K562 (cell line): ENCODE measurements at regions not wholly inside any gene's neighbourhood (a gene's known extent, or its start where the extent isn't known, plus 50 kb on each side); places are given as distances from the start of the nearest gene placed in this dataset.

Source experiments
- ATAC-seq: fragments of 200-7000 bp; cut with Tn5 transposase; 3 replicates; pipeline ENCODE4 v1.9.1; 2020; ENCODE audit warnings: moderate library complexity
- BruUV-seq: library from RNA; stranded (reverse); fragments of 400-500 nt; replicated peaks from 2 replicates; lab custom pipeline; 2021; lab: Mats Ljungman, UMichigan
- CTCF ChIA-PET: fragments of 300-600 bp; formaldehyde crosslinking; extraction: SDS; loops from one replicate; lab custom pipeline; 2021; ENCODE audit warnings: low intra/inter-chr PET ratio; lab: Yijun Ruan, JAX
- POLR2A ChIA-PET: fragments of 300-600, 350-650 bp; sonication (Branson Sonifier 250); formaldehyde crosslinking; extraction: SDS; loops from one replicate; lab custom pipeline; 2021; ENCODE audit warnings: antibody characterized with exemption, inconsistent platforms; lab: Yijun Ruan, JAX
- DNase-seq, 4 experiments: peaks; one replicate each; pipeline versions ENCODE4 v3.0.0 to v3.0.0-alpha.2; 2011 to 2018; ENCODE audit warnings: low spot score in 3 of 4, mixed read lengths in 3 of 4; ENCODE audit errors: extremely low read depth in 1 of 4
- FAIRE-seq: peaks from 2 replicates; lab custom pipeline; 2011; peaks lifted over from hg19 to GRCh38; lab: Jason Lieb, UNC
- H2AFZ ChIP-seq: 2 replicates; pipeline ENCODE4 v1.6.0; 2011; ENCODE audit warnings: low read depth, low read length, control low read depth, inconsistent platforms
- H3K27ac ChIP-seq: fragments of 200-600 bp; 3 replicates; pipeline ENCODE4 v1.8.0; 2011; ENCODE audit warnings: low read depth, mild to moderate bottlenecking, control low read depth, inconsistent platforms, low read length, moderate library complexity, mixed read lengths; ENCODE audit errors: extremely low read depth
- H3K27me3 ChIP-seq, 2 experiments: fragments of 300-600 bp in 1 of 2; 2 replicates in 1 of 2; 3 replicates in 1 of 2; pipeline versions ENCODE4 v1.6.0 to v1.8.0; 2011; ENCODE audit warnings: inconsistent platforms in 2 of 2, low read length in 2 of 2, mild to moderate bottlenecking in 1 of 2, mixed read lengths in 1 of 2, moderate library complexity in 1 of 2; ENCODE audit not compliant: control insufficient read depth in 2 of 2, insufficient read depth in 2 of 2
- H3K36me3 ChIP-seq: fragments of 300-600 bp; 3 replicates; pipeline ENCODE4 v1.8.0; 2011; ENCODE audit warnings: mild to moderate bottlenecking, low read length, inconsistent platforms; ENCODE audit not compliant: control insufficient read depth, insufficient read depth
- H3K4me1 ChIP-seq, 2 experiments: fragments of 200-600 bp in 1 of 2; replicated peaks in 1 of 2; 2 replicates in 1 of 2; 3 replicates in 1 of 2; pipeline versions ENCODE4 v1.5.1 to v1.8.0; 2011; ENCODE audit warnings: inconsistent platforms in 2 of 2, low read length in 2 of 2, mild to moderate bottlenecking in 1 of 2, mixed read lengths in 1 of 2, moderate library complexity in 1 of 2; ENCODE audit not compliant: control insufficient read depth in 2 of 2, insufficient read depth in 2 of 2
- H3K4me2 ChIP-seq: 2 replicates; pipeline ENCODE4 v1.6.1; 2011; ENCODE audit warnings: low read length, control low read depth, inconsistent platforms, mixed read lengths; ENCODE audit not compliant: insufficient read depth
- H3K4me3 ChIP-seq: fragments of 200-600 bp; sonication (generic), shearing (Covaris generic); 2 replicates; pipeline ENCODE4 v1.5.1; 2016; ENCODE audit warnings: control low read depth, inconsistent platforms
- H3K79me2 ChIP-seq: fragments of 200-600 bp; 3 replicates; pipeline ENCODE4 v1.8.0; 2011; ENCODE audit warnings: low read length, inconsistent platforms; ENCODE audit not compliant: control insufficient read depth, insufficient read depth
- H3K9ac ChIP-seq, 2 experiments: 2 replicates each; pipeline versions ENCODE4 v1.6.0 to v1.6.1; 2011; ENCODE audit warnings: low read depth in 2 of 2, low read length in 2 of 2, control low read depth in 1 of 2, inconsistent platforms in 1 of 2, mild to moderate bottlenecking in 1 of 2, mixed read lengths in 1 of 2; ENCODE audit not compliant: insufficient read depth in 1 of 2
- H3K9me1 ChIP-seq: one replicate; pipeline ENCODE4 v1.6.0; 2011; ENCODE audit warnings: inconsistent platforms, mild to moderate bottlenecking, low read length, moderate library complexity; ENCODE audit not compliant: control insufficient read depth, insufficient read depth
- H3K9me3 ChIP-seq: replicated peaks from 2 replicates; pipeline ENCODE4 v1.5.1; 2011; ENCODE audit warnings: low read depth, low read length, inconsistent platforms; ENCODE audit not compliant: control insufficient read depth, insufficient read depth
- H4K20me1 ChIP-seq: replicated peaks from 2 replicates; pipeline ENCODE4 v1.6.1; 2011; ENCODE audit warnings: low read length, inconsistent platforms, mixed read lengths; ENCODE audit not compliant: control insufficient read depth, insufficient read depth
- BDP1 ChIP-seq: IDR thresholded peaks from 3 replicates; pipeline ENCODE4 v1.6.1; 2011; ENCODE audit not compliant: insufficient read length, insufficient read depth
- BMI1 ChIP-seq: fragments of 150-350 bp; IDR thresholded peaks from 2 replicates; pipeline ENCODE4 v1.6.1; 2014; ENCODE audit warnings: low read length
- BRF1 ChIP-seq: IDR thresholded peaks from 3 replicates; pipeline ENCODE4 v1.6.1; 2011; ENCODE audit warnings: borderline replicate concordance, mild to moderate bottlenecking; ENCODE audit not compliant: insufficient read length; ENCODE audit errors: extremely low read depth
- DEAF1 ChIP-seq: fragments of 450-650 bp; formaldehyde crosslinking; IDR thresholded peaks from 2 replicates; pipeline ENCODE4 v1.4.0; 2020; ENCODE audit warnings: mild to moderate bottlenecking, moderate library complexity
- FOXJ2 ChIP-seq: fragments of 200-800 bp; sonication (Bioruptor generic); IDR thresholded peaks from 2 replicates; pipeline ENCODE4 v1.6.1; 2016; ENCODE audit warnings: missing genetic modification characterization, missing compliant biosample characterization
- FUS ChIP-seq: fragments of 200-400 bp; formaldehyde crosslinking; optimal IDR thresholded peaks from 2 replicates; pipeline ENCODE3; 2017; ENCODE audit warnings: low read depth, low read length
- HSF4 ChIP-seq: fragments of 250-450 bp; sonication (Bioruptor Pico); IDR thresholded peaks from 2 replicates; pipeline ENCODE4 v2.1.2; 2022; ENCODE audit warnings: mild to moderate bottlenecking, moderate library complexity, borderline replicate concordance
- IRF9 ChIP-seq: fragments of 450-650 bp; IDR thresholded peaks from 2 replicates; pipeline ENCODE4 v1.6.1; 2016; ENCODE audit warnings: missing biosample characterization, missing genetic modification characterization
- PCBP2 ChIP-seq: fragments of 200-400 bp; formaldehyde crosslinking; IDR thresholded peaks from 2 replicates; pipeline ENCODE4 v1.6.1; 2018; ENCODE audit warnings: low read length, low read depth, mild to moderate bottlenecking, moderate library complexity; ENCODE audit not compliant: poor library complexity, severe bottlenecking
- SMC3 ChIP-seq: conservative IDR thresholded peaks from 2 replicates; pipeline ENCODE4 v1.6.1; 2011; ENCODE audit warnings: low read depth, low read length, improper control_type of control experiment; ENCODE audit not compliant: insufficient read depth
- ZKSCAN8 ChIP-seq: fragments of 200-800 bp; sonication (Bioruptor generic); IDR thresholded peaks from 2 replicates; pipeline ENCODE4 v1.6.1; 2016; ENCODE audit warnings: missing genetic modification characterization, missing compliant biosample characterization
- ZNF224 ChIP-seq: sonication (generic); formaldehyde crosslinking; IDR thresholded peaks from 2 replicates; pipeline ENCODE4 v1.8.0; 2022; ENCODE audit warnings: mild to moderate bottlenecking, missing genetic modification reagents
- ZNF311 ChIP-seq: fragments of 250-450 bp; sonication (Bioruptor Pico); IDR thresholded peaks from 2 replicates; pipeline ENCODE4 v1.4.0; 2020; ENCODE audit warnings: mild to moderate bottlenecking, moderate library complexity
- ZNF324 ChIP-seq: fragments of 250-450 bp; sonication (Bioruptor Pico); IDR thresholded peaks from 2 replicates; pipeline ENCODE4 v1.4.0; 2020; ENCODE audit warnings: mild to moderate bottlenecking
- ZNF740 ChIP-seq, 3 experiments: fragments of 200-800 bp in 1 of 3; sonication (Bioruptor generic) in 1 of 3; sonication (generic) in 1 of 3; formaldehyde crosslinking in 1 of 3; IDR thresholded peaks; 2 replicates each; pipeline versions ENCODE4 v1.6.1 to v1.8.0; 2016 to 2022; ENCODE audit warnings: mild to moderate bottlenecking in 2 of 3, missing compliant biosample characterization in 2 of 3, missing genetic modification characterization in 2 of 3, missing genetic modification reagents in 1 of 3
- ZNF780A ChIP-seq: fragments of 250-450 bp; sonication (Bioruptor Pico); IDR thresholded peaks from 2 replicates; pipeline ENCODE4 v1.5.0; 2021; ENCODE audit warnings: mild to moderate bottlenecking
- in situ Hi-C: fragments of 300-500 bp; cut with MboI; formaldehyde crosslinking; loops from 4 replicates; pipeline ENCODE4 v1.15.0; 2018; ENCODE audit warnings: inconsistent platforms, mixed read lengths
- intact Hi-C: fragments of 100-400 bp; cut with micrococcal nuclease; formaldehyde crosslinking; loops from 2 replicates; pipeline ENCODE4 v1.14.2; 2022

GRCh38 chr9:79465156-79465555 lies 106.6 kb upstream of the TLE4 start:
- H3K4me2 ChIP-seq, result no peak overlapping the region
- no peaks in the 10 kb centered on the region for H3K79me2 ChIP-seq
- ATAC-seq (no peak), FAIRE-seq (no peak), DNase-seq (no peak)
- no peak overlapping the region for H3K9ac ChIP-seq
- no TSS peak for BruUV-seq
- in situ Hi-C loops (no loop called here), intact Hi-C loops (no loop called here)
- no peaks in the 10 kb centered on the region for H3K36me3 ChIP-seq
- no peaks in the 10 kb centered on the region for H3K27me3 ChIP-seq
- no peaks in the 10 kb centered on the region for H4K20me1 ChIP-seq
- H3K9me3 ChIP-seq, result no peaks in the 10 kb centered on the region
- CTCF ChIA-PET, result no interaction called here
- no peaks in the 10 kb centered on the region for H3K9me1 ChIP-seq
- H3K4me3 ChIP-seq, result no peak overlapping the region
- TF ChIP-seq HSF4 (CRISPR knock-in tag), result no peak
- no peak for TF ChIP-seq ZKSCAN8
- TF ChIP-seq BDP1, result no peak
- no peak for TF ChIP-seq ZNF224
- no peak for TF ChIP-seq FOXJ2 (tag)
- TF ChIP-seq BRF1, result no peak
- no peak for TF ChIP-seq ZNF740 (CRISPR knock-in tag; IDR thresholded peaks at IDR 0.05)
- TF ChIP-seq ZNF740 (tag; IDR thresholded peaks at IDR 0.05), result no peak
- no peak for TF ChIP-seq DEAF1
- TF ChIP-seq IRF9 (tag), result no peak
- TF ChIP-seq ZNF780A (CRISPR knock-in tag), result no peak
- no peak for TF ChIP-seq SMC3
- TF ChIP-seq FUS, result no peak
- no peak for TF ChIP-seq ZNF311
- no peak for TF ChIP-seq ZNF324 (CRISPR knock-in tag)
- TF ChIP-seq BMI1, result no peak
- TF ChIP-seq PCBP2, result no peak
- H3K4me1 ChIP-seq, result no peaks in the 10 kb centered on the region
- no peak overlapping the region for H3K27ac ChIP-seq
- H2AFZ ChIP-seq, result no peak overlapping the region
- POLR2A ChIA-PET, result no interaction called here
